Neural cell (in vitro differentiated cells): ENCODE measurements at regions not wholly inside any gene's neighbourhood (a gene's known extent, or its start where the extent isn't known, plus 50 kb on each side); places are given as distances from the start of the nearest gene placed in this dataset.

Source experiments
- H2AFZ ChIP-seq: fragments of 200-600, 300-800 bp; sonication (generic), shearing (Covaris generic); 2 replicates; pipeline ENCODE4 v1.6.0; 2014; ENCODE audit warnings: low read depth, mild to moderate bottlenecking, antibody characterized with exemption, low read length, moderate library complexity
- H3F3A ChIP-seq: fragments of 200-600 bp; shearing (Covaris generic); 2 replicates; pipeline ENCODE4 v1.6.1; 2016; ENCODE audit warnings: mild to moderate bottlenecking, moderate library complexity, mixed read lengths, antibody characterized with exemption, low read length; ENCODE audit not compliant: insufficient read depth, poor library complexity, severe bottlenecking
- H3K27ac ChIP-seq: fragments of 200-600, 300-800 bp; sonication (generic), shearing (Covaris generic); 2 replicates; pipeline ENCODE4 v1.5.1; 2014; ENCODE audit warnings: mild to moderate bottlenecking, low read length, moderate library complexity
- H3K27me3 ChIP-seq: fragments of 300-800, 200-600 bp; sonication (generic), shearing (Covaris generic); 2 replicates; pipeline ENCODE4 v1.6.0; 2014; ENCODE audit warnings: mild to moderate bottlenecking, low read depth, low read length, moderate library complexity; ENCODE audit not compliant: insufficient read depth
- H3K36me3 ChIP-seq: fragments of 300-800, 200-600 bp; sonication (generic), shearing (Covaris generic); 2 replicates; pipeline ENCODE4 v1.5.1; 2014; ENCODE audit warnings: mild to moderate bottlenecking, antibody characterized with exemption, low read length, moderate library complexity; ENCODE audit not compliant: insufficient read depth
- H3K4me2 ChIP-seq: fragments of 300-800, 200-600 bp; sonication (generic), shearing (Covaris generic); 2 replicates; pipeline ENCODE4 v1.6.0; 2014; ENCODE audit warnings: mild to moderate bottlenecking, low read length
- H3K4me3 ChIP-seq: fragments of 300-800, 200-600 bp; sonication (generic), shearing (Covaris generic); 2 replicates; pipeline ENCODE4 v1.5.1; 2014; ENCODE audit warnings: mild to moderate bottlenecking, low read length, moderate library complexity
- H3K79me2 ChIP-seq: fragments of 200-600 bp; shearing (Covaris generic); replicated peaks from 2 replicates; pipeline ENCODE4 v1.6.0; 2014; ENCODE audit warnings: mild to moderate bottlenecking, low read length, moderate library complexity; ENCODE audit not compliant: insufficient read depth
- H3K9ac ChIP-seq: fragments of 300-800, 200-600 bp; sonication (generic), shearing (Covaris generic); 2 replicates; pipeline ENCODE4 v1.6.1; 2016; ENCODE audit warnings: mild to moderate bottlenecking, low read length, mixed read lengths
- H3K9me2 ChIP-seq: fragments of 200-600 bp; shearing (Covaris generic); 2 replicates; pipeline ENCODE4 v1.6.1; 2016; ENCODE audit warnings: mild to moderate bottlenecking, low read length, mixed read lengths; ENCODE audit not compliant: insufficient read depth
- H3K9me3 ChIP-seq: fragments of 200-600, 300-800 bp; sonication (generic), shearing (Covaris generic); 2 replicates; pipeline ENCODE4 v1.6.1; 2016; ENCODE audit warnings: mild to moderate bottlenecking, mixed run types, low read length, moderate library complexity, mixed read lengths
- H4K20me1 ChIP-seq: fragments of 200-600 bp; shearing (Covaris generic); 2 replicates; pipeline ENCODE4 v1.6.1; 2016; ENCODE audit warnings: mild to moderate bottlenecking, mixed run types; ENCODE audit not compliant: insufficient read depth
- EP300 ChIP-seq: fragments of 450-650 bp; conservative IDR thresholded peaks from 2 replicates; pipeline ENCODE4 v1.6.1; 2014; ENCODE audit warnings: antibody characterized with exemption, mild to moderate bottlenecking, moderate library complexity; ENCODE audit not compliant: poor library complexity, severe bottlenecking
- EZH2 ChIP-seq: fragments of 200-600, 300-800 bp; shearing (Covaris generic), sonication (generic); IDR thresholded peaks from 2 replicates; pipeline ENCODE4 v1.6.1; 2014; ENCODE audit warnings: antibody characterized with exemption, low read length, borderline replicate concordance, mild to moderate bottlenecking; ENCODE audit not compliant: insufficient read depth, poor library complexity, severe bottlenecking
- MXI1 ChIP-seq: fragments of 450-650 bp; conservative IDR thresholded peaks from 2 replicates; pipeline ENCODE4 v1.6.1; 2014; ENCODE audit warnings: antibody characterized with exemption, mild to moderate bottlenecking; ENCODE audit not compliant: poor library complexity, severe bottlenecking
- POLR2AphosphoS5 ChIP-seq: IDR thresholded peaks from 2 replicates; pipeline ENCODE4 v1.6.1; 2012
- RAD21 ChIP-seq: fragments of 450-650 bp; conservative IDR thresholded peaks from 2 replicates; pipeline ENCODE4 v1.6.1; 2014; ENCODE audit warnings: antibody characterized with exemption, mild to moderate bottlenecking, moderate library complexity
- SMC3 ChIP-seq: fragments of 450-650 bp; conservative IDR thresholded peaks from 2 replicates; pipeline ENCODE4 v1.6.1; 2014; ENCODE audit warnings: antibody characterized with exemption, mild to moderate bottlenecking, moderate library complexity; ENCODE audit not compliant: poor library complexity
- TAF1 ChIP-seq: IDR thresholded peaks from 2 replicates; pipeline ENCODE4 v1.6.1; 2012; ENCODE audit warnings: low read depth
- TF ChIP-seq, protein P1 (sequence below): fragments of 450-650 bp; IDR thresholded peaks from 2 replicates; pipeline ENCODE4 v1.5.1; 2014; ENCODE audit warnings: antibody characterized with exemption, mild to moderate bottlenecking, moderate library complexity; ENCODE audit not compliant: poor library complexity, severe bottlenecking
- TF ChIP-seq, protein P2 (sequence below): IDR thresholded peaks from 2 replicates; pipeline ENCODE4 v1.6.1; 2012; ENCODE audit warnings: borderline replicate concordance

DNA sequence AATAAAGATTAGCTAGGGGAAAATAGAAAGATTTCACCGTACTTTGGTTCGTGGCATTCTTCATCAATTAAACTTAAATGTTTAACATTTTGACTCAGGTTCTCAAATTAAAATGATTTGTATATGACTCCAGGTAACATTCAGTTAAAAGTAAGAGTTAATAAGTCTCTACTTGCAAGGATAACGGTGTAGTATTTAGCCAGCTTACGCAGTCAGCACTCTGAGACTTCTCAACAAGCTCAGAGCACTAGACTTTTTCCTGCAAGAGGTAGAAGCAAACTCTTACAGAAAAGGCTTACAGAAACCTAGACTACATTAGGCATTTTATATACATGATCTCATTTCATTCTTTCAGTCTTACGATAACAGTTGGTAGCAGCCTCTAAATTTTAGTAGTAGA, 96.4 kb upstream of the PPARGC1A start:
- no peaks in the 10 kb centered on the region for H3K79me2 ChIP-seq
- no peaks in the 10 kb centered on the region for H3K27me3 ChIP-seq

DNA sequence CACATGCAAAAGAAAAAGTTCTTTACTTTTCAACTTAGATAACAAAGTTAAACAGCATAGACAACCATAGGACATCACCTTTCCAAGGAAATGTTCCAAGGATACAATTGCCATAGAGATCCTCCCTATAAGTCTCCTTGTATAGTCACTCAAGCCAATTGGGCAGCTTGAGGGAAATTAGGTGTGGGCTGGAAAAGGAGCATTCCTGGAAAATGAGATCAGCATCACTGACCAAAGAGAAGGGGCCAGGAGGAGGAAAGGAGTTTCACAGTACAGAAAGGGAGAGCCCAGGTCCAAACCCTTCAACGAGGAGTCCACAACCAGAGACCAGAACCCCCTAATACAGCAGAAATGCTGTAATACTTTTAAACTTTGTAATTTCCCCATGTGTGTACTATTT, 91.5 kb upstream of the PPARGC1A start:
- H4K20me1 ChIP-seq = no peaks in the 10 kb centered on the region
- no peak overlapping the region for H3K4me3 ChIP-seq
- H3K9ac ChIP-seq = no peak overlapping the region
- H3K4me2 ChIP-seq = no peak overlapping the region
- no peak overlapping the region for H2AFZ ChIP-seq
- H3K79me2 ChIP-seq = no peaks in the 10 kb centered on the region
- TF ChIP-seq MXI1 = no peak
- TF ChIP-seq EP300 = no peak
- no peak for TF ChIP-seq POLR2AphosphoS5
- no peak for TF ChIP-seq RAD21
- TF ChIP-seq EZH2 = no peak
- TF ChIP-seq TAF1 = no peak
- TF ChIP-seq, protein P1, sequence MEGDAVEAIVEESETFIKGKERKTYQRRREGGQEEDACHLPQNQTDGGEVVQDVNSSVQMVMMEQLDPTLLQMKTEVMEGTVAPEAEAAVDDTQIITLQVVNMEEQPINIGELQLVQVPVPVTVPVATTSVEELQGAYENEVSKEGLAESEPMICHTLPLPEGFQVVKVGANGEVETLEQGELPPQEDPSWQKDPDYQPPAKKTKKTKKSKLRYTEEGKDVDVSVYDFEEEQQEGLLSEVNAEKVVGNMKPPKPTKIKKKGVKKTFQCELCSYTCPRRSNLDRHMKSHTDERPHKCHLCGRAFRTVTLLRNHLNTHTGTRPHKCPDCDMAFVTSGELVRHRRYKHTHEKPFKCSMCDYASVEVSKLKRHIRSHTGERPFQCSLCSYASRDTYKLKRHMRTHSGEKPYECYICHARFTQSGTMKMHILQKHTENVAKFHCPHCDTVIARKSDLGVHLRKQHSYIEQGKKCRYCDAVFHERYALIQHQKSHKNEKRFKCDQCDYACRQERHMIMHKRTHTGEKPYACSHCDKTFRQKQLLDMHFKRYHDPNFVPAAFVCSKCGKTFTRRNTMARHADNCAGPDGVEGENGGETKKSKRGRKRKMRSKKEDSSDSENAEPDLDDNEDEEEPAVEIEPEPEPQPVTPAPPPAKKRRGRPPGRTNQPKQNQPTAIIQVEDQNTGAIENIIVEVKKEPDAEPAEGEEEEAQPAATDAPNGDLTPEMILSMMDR = no peak
- no peak for TF ChIP-seq SMC3
- TF ChIP-seq, protein P2, sequence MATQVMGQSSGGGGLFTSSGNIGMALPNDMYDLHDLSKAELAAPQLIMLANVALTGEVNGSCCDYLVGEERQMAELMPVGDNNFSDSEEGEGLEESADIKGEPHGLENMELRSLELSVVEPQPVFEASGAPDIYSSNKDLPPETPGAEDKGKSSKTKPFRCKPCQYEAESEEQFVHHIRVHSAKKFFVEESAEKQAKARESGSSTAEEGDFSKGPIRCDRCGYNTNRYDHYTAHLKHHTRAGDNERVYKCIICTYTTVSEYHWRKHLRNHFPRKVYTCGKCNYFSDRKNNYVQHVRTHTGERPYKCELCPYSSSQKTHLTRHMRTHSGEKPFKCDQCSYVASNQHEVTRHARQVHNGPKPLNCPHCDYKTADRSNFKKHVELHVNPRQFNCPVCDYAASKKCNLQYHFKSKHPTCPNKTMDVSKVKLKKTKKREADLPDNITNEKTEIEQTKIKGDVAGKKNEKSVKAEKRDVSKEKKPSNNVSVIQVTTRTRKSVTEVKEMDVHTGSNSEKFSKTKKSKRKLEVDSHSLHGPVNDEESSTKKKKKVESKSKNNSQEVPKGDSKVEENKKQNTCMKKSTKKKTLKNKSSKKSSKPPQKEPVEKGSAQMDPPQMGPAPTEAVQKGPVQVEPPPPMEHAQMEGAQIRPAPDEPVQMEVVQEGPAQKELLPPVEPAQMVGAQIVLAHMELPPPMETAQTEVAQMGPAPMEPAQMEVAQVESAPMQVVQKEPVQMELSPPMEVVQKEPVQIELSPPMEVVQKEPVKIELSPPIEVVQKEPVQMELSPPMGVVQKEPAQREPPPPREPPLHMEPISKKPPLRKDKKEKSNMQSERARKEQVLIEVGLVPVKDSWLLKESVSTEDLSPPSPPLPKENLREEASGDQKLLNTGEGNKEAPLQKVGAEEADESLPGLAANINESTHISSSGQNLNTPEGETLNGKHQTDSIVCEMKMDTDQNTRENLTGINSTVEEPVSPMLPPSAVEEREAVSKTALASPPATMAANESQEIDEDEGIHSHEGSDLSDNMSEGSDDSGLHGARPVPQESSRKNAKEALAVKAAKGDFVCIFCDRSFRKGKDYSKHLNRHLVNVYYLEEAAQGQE = no peak
- H3F3A ChIP-seq = no peaks in the 10 kb centered on the region
- H3K36me3 ChIP-seq = no peaks in the 10 kb centered on the region
- no peaks in the 10 kb centered on the region for H3K9me2 ChIP-seq
- no peak overlapping the region for H3K27ac ChIP-seq
- H3K9me3 ChIP-seq = no peaks in the 10 kb centered on the region
- no peaks in the 10 kb centered on the region for H3K27me3 ChIP-seq

More for the DNA sequence above, 96.4 kb upstream of the PPARGC1A start:
- Histone ChIP-seq H3K9me3 (no peaks in the 10 kb centered on the region), H3K4me2 (no peak overlapping the region), H4K20me1 (no peaks in the 10 kb centered on the region), H3K27ac (no peak overlapping the region), H3K9ac (no peak overlapping the region), H3K4me3 (no peak overlapping the region), H3K36me3 (no peaks in the 10 kb centered on the region), H2AFZ (no peak overlapping the region), H3K9me2 (no peaks in the 10 kb centered on the region), H3F3A (no peaks in the 10 kb centered on the region)
- TF ChIP-seq, protein P1 = no peak
- no peak for TF ChIP-seq RAD21
- TF ChIP-seq EZH2 = no peak
- no peak for TF ChIP-seq POLR2AphosphoS5
- no peak for TF ChIP-seq EP300
- TF ChIP-seq MXI1 = no peak
- TF ChIP-seq, protein P2 = no peak
- no peak for TF ChIP-seq TAF1
- TF ChIP-seq SMC3 = no peak
